Breast epithelium (tissue), 4 donors: ENCODE measurements at regions not wholly inside any gene's neighbourhood (a gene's known extent, or its start where the extent isn't known, plus 50 kb on each side); places are given as distances from the start of the nearest gene placed in this dataset.

Experiments used
- DNase-seq, 2 donors: peaks; one replicate each; pipeline ENCODE4 v3.0.0-alpha.2; 2019; ENCODE audit warnings: low spot score in 2 of 2
- H3K27ac ChIP-seq, 2 donors: fragments of 200-600 bp; sonication (generic) in 1 of 2; one replicate each; pipeline ENCODE4 v1.5.1; 2016 to 2019; ENCODE audit warnings: mild to moderate bottlenecking in 1 of 2
- H3K27me3 ChIP-seq, 2 donors: fragments of 200-600 bp; sonication (generic) in 1 of 2; one replicate each; pipeline versions ENCODE4 v1.5.1 to v1.6.0; 2017 to 2019; ENCODE audit warnings: control low read depth in 1 of 2, mild to moderate bottlenecking in 1 of 2
- H3K36me3 ChIP-seq: fragments of 200-600 bp; one replicate; pipeline ENCODE4 v1.5.1; 2019
- H3K4me1 ChIP-seq, 2 donors: fragments of 200-600 bp; sonication (generic); one replicate each; pipeline ENCODE4 v1.5.1; 2016 to 2019; ENCODE audit warnings: control low read depth in 1 of 2
- H3K4me3 ChIP-seq, 3 donors: fragments of 200-600 bp; sonication (generic); 1 replicate in 2 of 3; 2 replicates in 1 of 3; pipeline ENCODE4 v1.5.1; 2016 to 2019; ENCODE audit warnings: mild to moderate bottlenecking in 3 of 3, moderate library complexity in 2 of 3
- H3K9me3 ChIP-seq, 2 donors: fragments of 200-600 bp; sonication (generic) in 1 of 2; one replicate each; pipeline ENCODE4 v1.5.1; 2016 to 2019; ENCODE audit warnings: control low read depth in 1 of 2
- CTCF ChIP-seq, 3 donors: fragments of 450-650 bp; IDR thresholded peaks; one replicate each; pipeline ENCODE4 v1.5.1; 2016 to 2017; ENCODE audit warnings: antibody characterized with exemption in 3 of 3, mild to moderate bottlenecking in 3 of 3, moderate library complexity in 3 of 3
- POLR2A ChIP-seq: fragments of 450-650 bp; IDR thresholded peaks from one replicate; pipeline ENCODE4 v1.6.1; 2016; ENCODE audit warnings: antibody characterized with exemption, mild to moderate bottlenecking, moderate library complexity
- POLR2AphosphoS5 ChIP-seq, 3 donors: sonication (generic); formaldehyde crosslinking; IDR thresholded peaks; one replicate each; pipeline ENCODE4 v1.6.1; 2017; ENCODE audit warnings: antibody characterized with exemption in 3 of 3
- intact Hi-C: fragments of 100-400 bp; cut with DNase I; formaldehyde crosslinking; loops from one replicate; pipeline ENCODE4 v1.15.1; 2023; ENCODE audit warnings: low total_unique reads

GRCh38 chr3:13749063-13749764, 130.7 kb downstream of the WNT7A start:
- no peaks in the 10 kb centered on the region for H3K36me3 ChIP-seq
- no peak overlapping the region for H3K27ac ChIP-seq
- no peaks in the 10 kb centered on the region for H3K9me3 ChIP-seq
- no peaks in the 10 kb centered on the region for H3K4me1 ChIP-seq
- no peak for DNase-seq
- H3K27me3 ChIP-seq, result peaks cover 0 to 9% of the 10 kb centered on the region in 2 donors
- intact Hi-C loops, result no loop called here
- H3K4me3 ChIP-seq, result no peak overlapping the region
- TF ChIP-seq POLR2AphosphoS5 (IDR thresholded peaks at IDR 0.05) (no peak), POLR2A (no peak), CTCF (IDR thresholded peaks at IDR 0.05) (no peak)

- TF ChIP-seq POLR2AphosphoS5 (IDR thresholded peaks at IDR 0.05), result no peak
- TF ChIP-seq CTCF (IDR thresholded peaks at IDR 0.05), result no peak
- no peak for TF ChIP-seq POLR2A
- H3K9me3 ChIP-seq, result peaks cover 0 to 4% of the 10 kb centered on the region in 2 donors
These were observed 131.5 kb downstream of the WNT7A start for GRCh38 chr3:13748276-13748879.

GRCh38 chr3:13747627-13748026, 132.2 kb downstream of the WNT7A start:
- H3K9me3 ChIP-seq, result peaks cover 5 to 7% of the 10 kb centered on the region in 2 donors
- no peak for TF ChIP-seq POLR2AphosphoS5 (IDR thresholded peaks at IDR 0.05)
- no peak for TF ChIP-seq CTCF (IDR thresholded peaks at IDR 0.05)
- TF ChIP-seq POLR2A, result no peak
- DNase-seq, result no peak
- H3K27ac ChIP-seq, result no peak overlapping the region
- intact Hi-C loops, result no loop called here
- H3K4me3 ChIP-seq, result no peak overlapping the region
- H3K4me1 ChIP-seq, result no peaks in the 10 kb centered on the region
- H3K36me3 ChIP-seq, result no peaks in the 10 kb centered on the region
- peaks cover 0 to 9% of the 10 kb centered on the region in 2 donors for H3K27me3 ChIP-seq

More at GRCh38 chr3:13748276-13748879, 131.5 kb downstream of the WNT7A start:
- no peak for DNase-seq
- no peak overlapping the region for H3K27ac ChIP-seq
- H3K4me1 ChIP-seq, result no peaks in the 10 kb centered on the region
- peaks cover 0 to 9% of the 10 kb centered on the region in 2 donors for H3K27me3 ChIP-seq
- no peaks in the 10 kb centered on the region for H3K36me3 ChIP-seq
- intact Hi-C loops, result no loop called here
- no peak overlapping the region for H3K4me3 ChIP-seq

GRCh38 chr3:13746385-13746784, 133.5 kb downstream of the WNT7A start:
- no peak overlapping the region for H3K27ac ChIP-seq
- DNase-seq, result no peak
- H3K27me3 ChIP-seq, result peaks cover 0 to 9% of the 10 kb centered on the region in 2 donors
- TF ChIP-seq POLR2A (no peak), POLR2AphosphoS5 (IDR thresholded peaks at IDR 0.05) (no peak), CTCF (IDR thresholded peaks at IDR 0.05) (no peak)
- no peaks in the 10 kb centered on the region for H3K4me1 ChIP-seq
- H3K9me3 ChIP-seq, result peaks cover 7 to 16% of the 10 kb centered on the region in 2 donors
- no peaks in the 10 kb centered on the region for H3K36me3 ChIP-seq
- intact Hi-C loops, result no loop called here
- H3K4me3 ChIP-seq, result no peak overlapping the region

GRCh38 chr3:13745636-13746035, 134.2 kb downstream of the WNT7A start:
- TF ChIP-seq CTCF (IDR thresholded peaks at IDR 0.05) (no peak), POLR2AphosphoS5 (IDR thresholded peaks at IDR 0.05) (no peak), POLR2A (no peak)
- intact Hi-C loops, result no loop called here
- no peak overlapping the region for H3K27ac ChIP-seq
- H3K36me3 ChIP-seq, result no peaks in the 10 kb centered on the region
- H3K4me1 ChIP-seq, result no peaks in the 10 kb centered on the region
- H3K4me3 ChIP-seq, result no peak overlapping the region
- H3K9me3 ChIP-seq, result peaks cover 7 to 20% of the 10 kb centered on the region in 2 donors
- no peak for DNase-seq
- peaks cover 0 to 9% of the 10 kb centered on the region in 2 donors for H3K27me3 ChIP-seq
